Naive B cell (primary cell): ENCODE measurements at regions not wholly inside any gene's neighbourhood (a gene's known extent, or its start where the extent isn't known, plus 50 kb on each side); places are given as distances from the start of the nearest gene placed in this dataset.

ENCODE experiments used
- ATAC-seq, 2 donors: fragments of 150-1000 bp; cut with Tn5 transposase; 2 replicates each; pipeline ENCODE4 v1.10.0; 2021; ENCODE audit warnings: low read depth in 2 of 2, mild to moderate bottlenecking in 2 of 2, moderate library complexity in 2 of 2
- DNase-seq: peaks from one replicate; pipeline ENCODE4 v3.0.0; 2022
- H3K27ac Mint-ChIP-seq, 6 donors: one replicate each; pipeline ENCODE4 v1.8.0; 2020 to 2022; ENCODE audit warnings: mild to moderate bottlenecking in 6 of 6, mixed read lengths in 6 of 6, moderate library complexity in 5 of 6, inconsistent platforms in 2 of 6
- H3K27me3 Mint-ChIP-seq, 3 donors: one replicate each; pipeline ENCODE4 v1.8.0; 2021 to 2022; ENCODE audit warnings: mixed read lengths in 3 of 3, mild to moderate bottlenecking in 1 of 3
- H3K36me3 Mint-ChIP-seq, 2 donors: one replicate each; pipeline ENCODE4 v1.8.0; 2020 to 2022; ENCODE audit warnings: mixed read lengths in 2 of 2, inconsistent platforms in 1 of 2, mild to moderate bottlenecking in 1 of 2
- H3K4me1 Mint-ChIP-seq, 3 donors: one replicate each; pipeline ENCODE4 v1.8.0; 2020 to 2022; ENCODE audit warnings: mixed read lengths in 3 of 3, inconsistent platforms in 1 of 3, mild to moderate bottlenecking in 1 of 3, moderate library complexity in 1 of 3
- H3K4me3 Mint-ChIP-seq, 8 donors: one replicate each; pipeline ENCODE4 v1.8.0; 2020 to 2022; ENCODE audit warnings: mild to moderate bottlenecking in 8 of 8, mixed read lengths in 8 of 8, moderate library complexity in 8 of 8, inconsistent platforms in 2 of 8
- H3K9me3 Mint-ChIP-seq, 7 donors: one replicate each; pipeline ENCODE4 v1.8.0; 2020 to 2022; ENCODE audit warnings: mixed read lengths in 7 of 7, mild to moderate bottlenecking in 5 of 7, inconsistent platforms in 2 of 7, moderate library complexity in 1 of 7

- Mint-ChIP-seq H3K27ac (no peak overlapping the region), H3K27me3 (peaks cover 34 to 63% (median 43%) of the 10 kb centered on the region in 3 donors), H3K36me3 (no peaks in the 10 kb centered on the region), H3K9me3 (peaks cover 0 to 4% (median 0%) of the 10 kb centered on the region in 7 donors), H3K4me3 (no peak overlapping the region), H3K4me1 (peaks cover 0 to 11% (median 6%) of the 10 kb centered on the region in 3 donors)
- ATAC-seq (no peak), DNase-seq (no peak)
These were observed 72.6 kb upstream of the DHX15 start for GRCh38 chr4:24656906-24657305.

- peak in 1 of 2 donors; percentile 32 for ATAC-seq
These were observed 73.6 kb upstream of the DHX15 start for GRCh38 chr4:24657768-24658617.

GRCh38 chr4:24659241-24659961 is 75.0 kb upstream of the DHX15 start:
- ATAC-seq (no peak), DNase-seq (no peak)
- Mint-ChIP-seq H3K9me3 (peaks cover 0 to 4% (median 0%) of the 10 kb centered on the region in 7 donors), H3K27ac (no peak overlapping the region), H3K36me3 (no peaks in the 10 kb centered on the region), H3K4me1 (peaks cover 0 to 11% (median 6%) of the 10 kb centered on the region in 3 donors), H3K27me3 (peaks cover 45 to 68% (median 45%) of the 10 kb centered on the region in 3 donors), H3K4me3 (no peak overlapping the region)

More at GRCh38 chr4:24657768-24658617, 73.6 kb upstream of the DHX15 start:
- peaks cover 0 to 11% (median 6%) of the 10 kb centered on the region in 3 donors for H3K4me1 Mint-ChIP-seq
- H3K27ac Mint-ChIP-seq: peak overlapping the region in 1 of 6 donors; percentile 56
- H3K4me3 Mint-ChIP-seq: no peak overlapping the region
- H3K9me3 Mint-ChIP-seq: peaks cover 0 to 4% (median 0%) of the 10 kb centered on the region in 7 donors
- no peaks in the 10 kb centered on the region for H3K36me3 Mint-ChIP-seq
- no peak for DNase-seq
- H3K27me3 Mint-ChIP-seq: peaks cover 45 to 66% (median 50%) of the 10 kb centered on the region in 3 donors

- H3K36me3 Mint-ChIP-seq: no peaks in the 10 kb centered on the region
- peaks cover 0 to 4% (median 0%) of the 10 kb centered on the region in 7 donors for H3K9me3 Mint-ChIP-seq
- H3K27ac Mint-ChIP-seq: no peak overlapping the region
- no peak overlapping the region for H3K4me3 Mint-ChIP-seq
- H3K27me3 Mint-ChIP-seq: peaks cover 40 to 66% (median 47%) of the 10 kb centered on the region in 3 donors
- H3K4me1 Mint-ChIP-seq: peaks cover 0 to 11% (median 6%) of the 10 kb centered on the region in 3 donors
- no peak for ATAC-seq
- DNase-seq: no peak
These were observed 77.7 kb upstream of the DHX15 start for GRCh38 chr4:24662056-24662455.

GRCh38 chr4:24662542-24662941 is 78.2 kb upstream of the DHX15 start:
- no peak for DNase-seq
- Mint-ChIP-seq H3K27me3 (peaks cover 43 to 68% (median 47%) of the 10 kb centered on the region in 3 donors), H3K4me1 (peaks cover 0 to 11% (median 6%) of the 10 kb centered on the region in 3 donors), H3K36me3 (no peaks in the 10 kb centered on the region), H3K27ac (peak overlapping the region in 1 of 6 donors; percentile 24), H3K4me3 (no peak overlapping the region), H3K9me3 (peaks cover 0 to 4% (median 0%) of the 10 kb centered on the region in 7 donors)
- ATAC-seq: no peak

GRCh38 chr4:24664956-24665355 is 80.6 kb upstream of the DHX15 start:
- H3K4me1 Mint-ChIP-seq: no peaks in the 10 kb centered on the region
- ATAC-seq (no peak), DNase-seq (no peak)
- no peak overlapping the region for H3K4me3 Mint-ChIP-seq
- H3K9me3 Mint-ChIP-seq: peaks cover 0 to 2% (median 0%) of the 10 kb centered on the region in 7 donors
- H3K27me3 Mint-ChIP-seq: peaks cover 31 to 60% (median 36%) of the 10 kb centered on the region in 3 donors
- no peak overlapping the region for H3K27ac Mint-ChIP-seq
- no peaks in the 10 kb centered on the region for H3K36me3 Mint-ChIP-seq

GRCh38 chr4:24666316-24666715 is 82.0 kb upstream of the DHX15 start:
- peaks cover 0 to 2% (median 0%) of the 10 kb centered on the region in 7 donors for H3K9me3 Mint-ChIP-seq
- H3K4me3 Mint-ChIP-seq: no peak overlapping the region
- no peak for ATAC-seq
- no peaks in the 10 kb centered on the region for H3K4me1 Mint-ChIP-seq
- peaks cover 22 to 48% (median 29%) of the 10 kb centered on the region in 3 donors for H3K27me3 Mint-ChIP-seq
- no peak overlapping the region for H3K27ac Mint-ChIP-seq
- no peaks in the 10 kb centered on the region for H3K36me3 Mint-ChIP-seq
- no peak for DNase-seq

GRCh38 chr4:24666816-24667477 is 82.6 kb upstream of the DHX15 start:
- Mint-ChIP-seq H3K4me1 (no peaks in the 10 kb centered on the region), H3K4me3 (no peak overlapping the region), H3K9me3 (peaks cover 0 to 4% (median 2%) of the 10 kb centered on the region in 7 donors), H3K27ac (no peak overlapping the region), H3K27me3 (peaks cover 22 to 53% (median 33%) of the 10 kb centered on the region in 3 donors), H3K36me3 (peaks cover 0 to 4% of the 10 kb centered on the region in 2 donors)
- DNase-seq: no peak
- no peak for ATAC-seq

- H3K4me3 Mint-ChIP-seq: no peak overlapping the region
These were observed 84.6 kb upstream of the DHX15 start for GRCh38 chr4:24668956-24669355.

GRCh38 chr4:24669751-24670150 is 85.4 kb upstream of the DHX15 start:
- peak overlapping the region in 1 of 6 donors; percentile 28 for H3K27ac Mint-ChIP-seq
- H3K9me3 Mint-ChIP-seq: peaks cover 0 to 5% (median 0%) of the 10 kb centered on the region in 7 donors
- H3K36me3 Mint-ChIP-seq: peaks cover 0 to 5% of the 10 kb centered on the region in 2 donors
- H3K27me3 Mint-ChIP-seq: peaks cover 13 to 36% (median 25%) of the 10 kb centered on the region in 3 donors
- no peaks in the 10 kb centered on the region for H3K4me1 Mint-ChIP-seq
- no peak for ATAC-seq
- no peak overlapping the region for H3K4me3 Mint-ChIP-seq
- DNase-seq: no peak

More at GRCh38 chr4:24668956-24669355, 84.6 kb upstream of the DHX15 start:
- Mint-ChIP-seq H3K4me1 (no peaks in the 10 kb centered on the region), H3K27me3 (peaks cover 15 to 38% (median 25%) of the 10 kb centered on the region in 3 donors), H3K9me3 (peaks cover 0 to 5% (median 0%) of the 10 kb centered on the region in 7 donors), H3K27ac (no peak overlapping the region), H3K36me3 (peaks cover 0 to 5% of the 10 kb centered on the region in 2 donors)
- DNase-seq (no peak), ATAC-seq (no peak)

- H3K4me3 Mint-ChIP-seq: no peak overlapping the region
- ATAC-seq (no peak), DNase-seq (no peak)
- peaks cover 2 to 21% (median 7%) of the 10 kb centered on the region in 7 donors for H3K9me3 Mint-ChIP-seq
- peaks cover 0 to 5% of the 10 kb centered on the region in 2 donors for H3K36me3 Mint-ChIP-seq
- no peak overlapping the region for H3K27ac Mint-ChIP-seq
- no peaks in the 10 kb centered on the region for H3K4me1 Mint-ChIP-seq
- H3K27me3 Mint-ChIP-seq: peaks cover 2 to 22% (median 21%) of the 10 kb centered on the region in 3 donors
These were observed 87.5 kb upstream of the DHX15 start for GRCh38 chr4:24671849-24672248.

GRCh38 chr4:24672880-24673279 is 88.5 kb upstream of the DHX15 start:
- Mint-ChIP-seq H3K27me3 (peaks cover 3 to 17% (median 17%) of the 10 kb centered on the region in 3 donors), H3K4me1 (no peaks in the 10 kb centered on the region), H3K4me3 (no peak overlapping the region), H3K27ac (no peak overlapping the region), H3K9me3 (peaks cover 3 to 27% (median 8%) of the 10 kb centered on the region in 7 donors), H3K36me3 (peaks cover 0 to 5% of the 10 kb centered on the region in 2 donors)
- DNase-seq (no peak), ATAC-seq (no peak)

- H3K4me3 Mint-ChIP-seq: no peak overlapping the region
- H3K27me3 Mint-ChIP-seq: peaks cover 3 to 17% (median 17%) of the 10 kb centered on the region in 3 donors
- no peak for ATAC-seq
- peaks cover 3 to 27% (median 8%) of the 10 kb centered on the region in 7 donors for H3K9me3 Mint-ChIP-seq
- no peak overlapping the region for H3K27ac Mint-ChIP-seq
- no peak for DNase-seq
- H3K36me3 Mint-ChIP-seq: peaks cover 0 to 5% of the 10 kb centered on the region in 2 donors
- no peaks in the 10 kb centered on the region for H3K4me1 Mint-ChIP-seq
These were observed 89.9 kb upstream of the DHX15 start for GRCh38 chr4:24674279-24674678.
